IMR-90 (cell line): ENCODE measurements at regions not wholly inside any gene's neighbourhood (a gene's known extent, or its start where the extent isn't known, plus 50 kb on each side); places are given as distances from the start of the nearest gene placed in this dataset.

Source experiments
- ATAC-seq: fragments of 200-7000 bp; cut with Tn5 transposase; 2 replicates; pipeline ENCODE4 v1.9.1; 2020; ENCODE audit warnings: low read depth, mild to moderate bottlenecking, moderate library complexity
- BruUV-seq: library from RNA; stranded (reverse); fragments of 400-500 nt; replicated peaks from 2 replicates; lab custom pipeline; 2021; lab: Mats Ljungman, UMichigan
- CTCF ChIA-PET: fragments of 300-600 bp; formaldehyde crosslinking; extraction: SDS; loops from one replicate; lab custom pipeline; 2021; ENCODE audit warnings: antibody characterized with exemption; lab: Yijun Ruan, JAX
- POLR2A ChIA-PET: fragments of 300-600 bp; sonication (Branson Sonifier 250); formaldehyde crosslinking; loops from one replicate; lab custom pipeline; 2022; ENCODE audit warnings: antibody characterized with exemption; ENCODE audit not compliant: unreplicated experiment; lab: Charles Lee
- DNase-seq: peaks from one replicate; pipeline ENCODE4 v3.0.0; 2013
- H2AFZ ChIP-seq: replicated peaks from 2 replicates; pipeline ENCODE3; 2013; ENCODE audit warnings: low read length, mild to moderate bottlenecking; ENCODE audit not compliant: poor library complexity
- H2AK5ac ChIP-seq: 2 replicates; pipeline ENCODE4 v1.6.1; 2013; ENCODE audit warnings: low read depth, low read length, inconsistent platforms
- H2AK9ac ChIP-seq: replicated peaks from 2 replicates; pipeline ENCODE3; 2013; ENCODE audit warnings: mild to moderate bottlenecking, low read depth, low read length, moderate library complexity; ENCODE audit not compliant: poor library complexity
- H2BK120ac ChIP-seq: 2 replicates; pipeline ENCODE4 v1.6.1; 2013; ENCODE audit warnings: low read depth, low read length, inconsistent platforms
- H2BK15ac ChIP-seq: 3 replicates; pipeline ENCODE4 v1.6.1; 2013; ENCODE audit warnings: low read depth, low read length, inconsistent platforms
- H2BK20ac ChIP-seq: 2 replicates; pipeline ENCODE4 v1.6.1; 2013; ENCODE audit warnings: low read depth, mild to moderate bottlenecking, inconsistent platforms, low read length, moderate library complexity
- H2BK5ac ChIP-seq: 2 replicates; pipeline ENCODE4 v1.6.1; 2013; ENCODE audit warnings: mild to moderate bottlenecking, low read depth, low read length, inconsistent platforms; ENCODE audit not compliant: poor library complexity, severe bottlenecking
- H3K14ac ChIP-seq: replicated peaks from 2 replicates; pipeline ENCODE4 v1.6.1; 2013; ENCODE audit warnings: low read depth, low read length, inconsistent platforms
- H3K18ac ChIP-seq: 2 replicates; pipeline ENCODE4 v1.6.1; 2013; ENCODE audit warnings: low read depth, low read length, control low read depth
- H3K23ac ChIP-seq: 2 replicates; pipeline ENCODE4 v1.6.1; 2013; ENCODE audit warnings: low read depth, low read length, inconsistent platforms
- H3K27ac ChIP-seq: 2 replicates; pipeline ENCODE4 v1.5.1; 2013; ENCODE audit warnings: mild to moderate bottlenecking, control low read depth, low read length; ENCODE audit not compliant: insufficient read depth
- H3K27me3 ChIP-seq: 2 replicates; pipeline ENCODE4 v1.6.1; 2013; ENCODE audit warnings: low read length; ENCODE audit not compliant: control insufficient read depth, insufficient read depth
- H3K36me3 ChIP-seq: 2 replicates; pipeline ENCODE4 v1.6.1; 2013; ENCODE audit warnings: low read length, mixed read lengths; ENCODE audit not compliant: control insufficient read depth, insufficient read depth
- H3K4ac ChIP-seq: 2 replicates; pipeline ENCODE4 v1.6.1; 2013; ENCODE audit warnings: low read depth, low read length, inconsistent platforms
- H3K4me1 ChIP-seq: 2 replicates; pipeline ENCODE4 v1.6.1; 2013; ENCODE audit warnings: low read length, mixed read lengths; ENCODE audit not compliant: control insufficient read depth, insufficient read depth
- H3K4me2 ChIP-seq: 2 replicates; pipeline ENCODE4 v1.6.1; 2013; ENCODE audit warnings: low read depth, mild to moderate bottlenecking, control low read depth, low read length, moderate library complexity
- H3K4me3 ChIP-seq: 2 replicates; pipeline ENCODE4 v1.5.1; 2013; ENCODE audit warnings: low read depth, mild to moderate bottlenecking, control low read depth, low read length, moderate library complexity; ENCODE audit not compliant: insufficient read depth
- H3K56ac ChIP-seq: 2 replicates; pipeline ENCODE4 v1.6.1; 2013; ENCODE audit warnings: low read length, inconsistent platforms; ENCODE audit not compliant: insufficient read depth; ENCODE audit errors: extremely low read depth
- H3K79me1 ChIP-seq, 2 experiments: 2 replicates each; pipeline ENCODE4 v1.6.1; 2013; ENCODE audit warnings: low read length in 2 of 2, inconsistent platforms in 1 of 2, low read depth in 1 of 2
- H3K9ac ChIP-seq: 2 replicates; pipeline ENCODE4 v1.6.1; 2013; ENCODE audit warnings: low read depth, low read length, control low read depth
- H3K9me1 ChIP-seq: 2 replicates; pipeline ENCODE4 v1.6.1; 2013; ENCODE audit warnings: low read length, inconsistent platforms; ENCODE audit not compliant: insufficient read depth
- H3K9me3 ChIP-seq: 2 replicates; pipeline ENCODE4 v1.6.1; 2013; ENCODE audit warnings: low read length; ENCODE audit not compliant: control insufficient read depth, insufficient read depth
- H4K20me1 ChIP-seq: 2 replicates; pipeline ENCODE4 v1.6.1; 2013; ENCODE audit warnings: low read length, inconsistent platforms; ENCODE audit not compliant: insufficient read depth
- H4K5ac ChIP-seq: 2 replicates; pipeline ENCODE4 v1.6.1; 2013; ENCODE audit warnings: mild to moderate bottlenecking, low read depth, low read length, control low read depth
- H4K8ac ChIP-seq, 2 experiments: 2 replicates each; pipeline ENCODE4 v1.6.1; 2013; ENCODE audit warnings: low read depth in 2 of 2, low read length in 2 of 2, control low read depth in 1 of 2, inconsistent platforms in 1 of 2
- H4K91ac ChIP-seq: 2 replicates; pipeline ENCODE4 v1.6.1; 2013; ENCODE audit warnings: low read depth, low read length, inconsistent platforms; ENCODE audit not compliant: insufficient read depth
- BHLHE40 ChIP-seq: fragments of 150-350 bp; IDR thresholded peaks from 2 replicates; pipeline ENCODE4 v1.6.1; 2016; ENCODE audit warnings: mild to moderate bottlenecking, low read depth, low read length
- CEBPB ChIP-seq: IDR thresholded peaks from 2 replicates; pipeline ENCODE4 v1.6.1; 2012; ENCODE audit warnings: low read depth, low read length, improper control_type of control experiment
- CHD1 ChIP-seq: IDR thresholded peaks from 2 replicates; pipeline ENCODE4 v1.6.1; 2012; ENCODE audit warnings: low read depth, low read length, improper control_type of control experiment
- FOS ChIP-seq: fragments of 150-350 bp; IDR thresholded peaks from 2 replicates; pipeline ENCODE4 v1.6.1; 2016; ENCODE audit warnings: low read depth, low read length
- MAFK ChIP-seq: IDR thresholded peaks from 2 replicates; pipeline ENCODE4 v1.6.1; 2012; ENCODE audit warnings: low read depth, low read length, improper control_type of control experiment
- MAZ ChIP-seq: IDR thresholded peaks from 2 replicates; pipeline ENCODE4 v1.6.1; 2012; ENCODE audit warnings: low read depth, mild to moderate bottlenecking, low read length, improper control_type of control experiment, moderate library complexity, borderline replicate concordance
- MXI1 ChIP-seq: IDR thresholded peaks from 2 replicates; pipeline ENCODE4 v1.6.1; 2012; ENCODE audit warnings: low read depth, mild to moderate bottlenecking, low read length, moderate library complexity, borderline replicate concordance
- NFE2L2 ChIP-seq: fragments of 150-350 bp; IDR thresholded peaks from 2 replicates; pipeline ENCODE4 v1.6.1; 2016; ENCODE audit warnings: low read depth, mild to moderate bottlenecking, low read length
- POLR2A ChIP-seq: IDR thresholded peaks from 2 replicates; pipeline ENCODE4 v1.6.1; 2012; ENCODE audit warnings: mild to moderate bottlenecking, low read depth, low read length
- RAD21 ChIP-seq: IDR thresholded peaks from 2 replicates; pipeline ENCODE4 v1.6.1; 2012; ENCODE audit warnings: low read length, improper control_type of control experiment
- RCOR1 ChIP-seq: IDR thresholded peaks from 2 replicates; pipeline ENCODE4 v1.6.1; 2012; ENCODE audit warnings: mild to moderate bottlenecking, low read length, improper control_type of control experiment; ENCODE audit not compliant: insufficient replicate concordance
- RFX5 ChIP-seq: IDR thresholded peaks from 2 replicates; pipeline ENCODE4 v1.8.0; 2012; ENCODE audit warnings: low read depth, mild to moderate bottlenecking, low read length, moderate library complexity
- WGBS, 2 experiments: methylation state at CpG; one replicate each; pipeline versions ENCODE4 v1.1.5 to v1.1.7; 2013; ENCODE audit warnings: missing lambda C conversion rate in 2 of 2; ENCODE audit not compliant: insufficient read length in 1 of 2; ENCODE audit errors: extremely low coverage in 2 of 2; 5-methylcytosine and 5-hydroxymethylcytosine counted together
- dilution Hi-C: fragments of 300-500 bp; cut with HindIII; formaldehyde crosslinking; loops from one replicate; pipeline ENCODE4 v1.14.3; 2018; ENCODE audit warnings: low sequenced_read_pairs; ENCODE audit not compliant: unreplicated experiment
- in situ Hi-C: fragments of 300-500 bp; cut with MboI; formaldehyde crosslinking; loops from 3 replicates; pipeline ENCODE4 v1.14.3; 2019; ENCODE audit warnings: low sequenced_read_pairs, inconsistent platforms, mixed read lengths
- intact Hi-C: fragments of 100-400 bp; cut with micrococcal nuclease; formaldehyde crosslinking; loops from 2 replicates; pipeline ENCODE4 v1.10.0; 2022
- TF ChIP-seq, protein P1 (sequence below): fragments of 150-350 bp; IDR thresholded peaks from 2 replicates; pipeline ENCODE4 v1.6.1; 2016; ENCODE audit warnings: low read depth, mild to moderate bottlenecking, low read length, moderate library complexity, borderline replicate concordance
- TF ChIP-seq, protein P2 (sequence below): conservative IDR thresholded peaks from 2 replicates; pipeline ENCODE4 v1.5.1; 2012; ENCODE audit warnings: mild to moderate bottlenecking, low read depth, low read length, improper control_type of control experiment
- TF ChIP-seq, protein P3 (sequence below): fragments of 150-350 bp; IDR thresholded peaks from 2 replicates; pipeline ENCODE4 v1.6.1; 2017; ENCODE audit warnings: mild to moderate bottlenecking, antibody characterized with exemption, low read length, low read depth

DNA sequence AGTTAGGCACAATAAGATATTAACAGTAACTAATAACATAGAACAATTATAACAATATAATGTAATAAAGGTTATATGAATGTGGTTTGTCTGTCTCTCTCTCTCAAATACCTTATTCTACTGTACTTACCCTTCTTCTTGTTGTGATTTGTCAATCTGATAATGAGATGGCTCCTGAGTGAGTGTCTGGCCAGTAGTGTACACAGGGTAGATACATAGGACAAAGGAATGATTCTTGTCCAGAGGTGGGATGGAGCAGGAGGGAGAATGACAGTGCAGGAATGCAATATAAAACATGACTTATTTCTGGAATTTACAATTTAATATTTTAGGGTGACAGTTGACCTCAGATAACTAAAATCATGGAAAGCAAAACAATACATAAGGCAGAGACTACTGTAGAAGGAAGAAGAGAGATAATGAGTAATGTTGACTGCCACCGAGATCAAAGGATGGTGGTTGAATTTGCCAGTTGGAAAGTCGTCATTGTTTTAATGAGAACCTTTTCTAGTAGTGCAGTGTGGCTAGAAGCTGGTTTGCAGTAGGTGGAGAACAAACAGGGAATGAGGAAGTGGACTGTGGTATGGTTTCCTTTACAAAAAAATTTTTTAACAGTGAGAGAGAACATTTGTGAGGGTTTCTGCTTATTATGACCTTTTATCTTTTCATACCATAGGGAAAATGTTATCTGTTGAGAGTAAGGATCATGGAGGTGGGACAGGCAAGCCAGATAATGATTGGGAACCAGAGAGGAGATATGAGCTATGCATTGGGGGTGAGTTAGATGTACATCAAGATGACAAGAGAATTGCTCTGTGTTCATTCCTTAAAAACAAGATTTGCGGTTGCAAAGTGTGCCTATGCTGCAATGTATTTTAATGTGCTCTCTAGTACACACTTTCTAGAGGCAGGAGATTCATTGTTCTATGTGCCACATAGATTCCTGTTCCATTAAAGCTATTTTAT, 458.3 kb downstream of the BTG1 start:
- H3K9ac ChIP-seq, result no peak overlapping the region
- peaks cover 1% of the 10 kb centered on the region for H3K27me3 ChIP-seq
- H2BK5ac ChIP-seq, result no peak overlapping the region
- H3K9me1 ChIP-seq, result no peaks in the 10 kb centered on the region
- H2AFZ ChIP-seq, result no peak overlapping the region
- no peak overlapping the region for H3K14ac ChIP-seq
- ChIA-PET CTCF (no interaction called here), POLR2A (no interaction called here)
- no peaks in the 10 kb centered on the region for H3K9me3 ChIP-seq
- H3K18ac ChIP-seq, result no peak overlapping the region
- H4K5ac ChIP-seq, result no peak overlapping the region
- H4K8ac ChIP-seq, result no peak overlapping the region
- H3K4ac ChIP-seq, result no peak overlapping the region
- intact Hi-C loops, result no loop called here
- H2BK120ac ChIP-seq, result no peak overlapping the region
- H4K91ac ChIP-seq, result no peak overlapping the region
- no peak overlapping the region for H3K4me3 ChIP-seq
- H3K56ac ChIP-seq, result no peak overlapping the region
- H2AK9ac ChIP-seq, result no peak overlapping the region
- no peak overlapping the region for H2AK5ac ChIP-seq
- H3K27ac ChIP-seq, result no peak overlapping the region
- H2BK20ac ChIP-seq, result no peak overlapping the region
- no peaks in the 10 kb centered on the region for H3K4me1 ChIP-seq
- no peak overlapping the region for H2BK15ac ChIP-seq
- dilution Hi-C loops, result no loop called here
- ATAC-seq, result no peak
- WGBS, 2 experiments, result no CpG with 5 or more reads among the region's 3 CpGs
- no peaks in the 10 kb centered on the region for H4K20me1 ChIP-seq
- no peaks in the 10 kb centered on the region for H3K79me1 ChIP-seq
- no peaks in the 10 kb centered on the region for H3K36me3 ChIP-seq
- no peak for DNase-seq
- H3K23ac ChIP-seq, result no peak overlapping the region
- no peak overlapping the region for H3K4me2 ChIP-seq
- no TSS peak for BruUV-seq
- in situ Hi-C loops, result no loop called here
- no peak for TF ChIP-seq MAZ
- TF ChIP-seq MXI1, result no peak
- TF ChIP-seq, protein P1, sequence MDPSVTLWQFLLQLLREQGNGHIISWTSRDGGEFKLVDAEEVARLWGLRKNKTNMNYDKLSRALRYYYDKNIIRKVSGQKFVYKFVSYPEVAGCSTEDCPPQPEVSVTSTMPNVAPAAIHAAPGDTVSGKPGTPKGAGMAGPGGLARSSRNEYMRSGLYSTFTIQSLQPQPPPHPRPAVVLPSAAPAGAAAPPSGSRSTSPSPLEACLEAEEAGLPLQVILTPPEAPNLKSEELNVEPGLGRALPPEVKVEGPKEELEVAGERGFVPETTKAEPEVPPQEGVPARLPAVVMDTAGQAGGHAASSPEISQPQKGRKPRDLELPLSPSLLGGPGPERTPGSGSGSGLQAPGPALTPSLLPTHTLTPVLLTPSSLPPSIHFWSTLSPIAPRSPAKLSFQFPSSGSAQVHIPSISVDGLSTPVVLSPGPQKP, result no peak
- no peak for TF ChIP-seq RFX5
- no peak for TF ChIP-seq RAD21
- TF ChIP-seq NFE2L2, result no peak
- no peak for TF ChIP-seq RCOR1
- TF ChIP-seq, protein P2, sequence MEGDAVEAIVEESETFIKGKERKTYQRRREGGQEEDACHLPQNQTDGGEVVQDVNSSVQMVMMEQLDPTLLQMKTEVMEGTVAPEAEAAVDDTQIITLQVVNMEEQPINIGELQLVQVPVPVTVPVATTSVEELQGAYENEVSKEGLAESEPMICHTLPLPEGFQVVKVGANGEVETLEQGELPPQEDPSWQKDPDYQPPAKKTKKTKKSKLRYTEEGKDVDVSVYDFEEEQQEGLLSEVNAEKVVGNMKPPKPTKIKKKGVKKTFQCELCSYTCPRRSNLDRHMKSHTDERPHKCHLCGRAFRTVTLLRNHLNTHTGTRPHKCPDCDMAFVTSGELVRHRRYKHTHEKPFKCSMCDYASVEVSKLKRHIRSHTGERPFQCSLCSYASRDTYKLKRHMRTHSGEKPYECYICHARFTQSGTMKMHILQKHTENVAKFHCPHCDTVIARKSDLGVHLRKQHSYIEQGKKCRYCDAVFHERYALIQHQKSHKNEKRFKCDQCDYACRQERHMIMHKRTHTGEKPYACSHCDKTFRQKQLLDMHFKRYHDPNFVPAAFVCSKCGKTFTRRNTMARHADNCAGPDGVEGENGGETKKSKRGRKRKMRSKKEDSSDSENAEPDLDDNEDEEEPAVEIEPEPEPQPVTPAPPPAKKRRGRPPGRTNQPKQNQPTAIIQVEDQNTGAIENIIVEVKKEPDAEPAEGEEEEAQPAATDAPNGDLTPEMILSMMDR, result no peak
- TF ChIP-seq CHD1, result no peak
- TF ChIP-seq, protein P3, sequence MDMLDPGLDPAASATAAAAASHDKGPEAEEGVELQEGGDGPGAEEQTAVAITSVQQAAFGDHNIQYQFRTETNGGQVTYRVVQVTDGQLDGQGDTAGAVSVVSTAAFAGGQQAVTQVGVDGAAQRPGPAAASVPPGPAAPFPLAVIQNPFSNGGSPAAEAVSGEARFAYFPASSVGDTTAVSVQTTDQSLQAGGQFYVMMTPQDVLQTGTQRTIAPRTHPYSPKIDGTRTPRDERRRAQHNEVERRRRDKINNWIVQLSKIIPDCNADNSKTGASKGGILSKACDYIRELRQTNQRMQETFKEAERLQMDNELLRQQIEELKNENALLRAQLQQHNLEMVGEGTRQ, result no peak
- TF ChIP-seq MAFK, result no peak
- TF ChIP-seq BHLHE40, result no peak
- TF ChIP-seq POLR2A, result no peak
- TF ChIP-seq CEBPB, result no peak
- no peak for TF ChIP-seq FOS
